ENCODE measurements at regions not wholly inside any gene's neighbourhood (a gene's known extent, or its start where the extent isn't known, plus 50 kb on each side); places are given as distances from the start of the nearest gene placed in this dataset.

GRCh38 chr17:79476074-79476652, 134.7 kb downstream of the RBFOX3 start (continued):
- TF ChIP-seq, protein P1, sequence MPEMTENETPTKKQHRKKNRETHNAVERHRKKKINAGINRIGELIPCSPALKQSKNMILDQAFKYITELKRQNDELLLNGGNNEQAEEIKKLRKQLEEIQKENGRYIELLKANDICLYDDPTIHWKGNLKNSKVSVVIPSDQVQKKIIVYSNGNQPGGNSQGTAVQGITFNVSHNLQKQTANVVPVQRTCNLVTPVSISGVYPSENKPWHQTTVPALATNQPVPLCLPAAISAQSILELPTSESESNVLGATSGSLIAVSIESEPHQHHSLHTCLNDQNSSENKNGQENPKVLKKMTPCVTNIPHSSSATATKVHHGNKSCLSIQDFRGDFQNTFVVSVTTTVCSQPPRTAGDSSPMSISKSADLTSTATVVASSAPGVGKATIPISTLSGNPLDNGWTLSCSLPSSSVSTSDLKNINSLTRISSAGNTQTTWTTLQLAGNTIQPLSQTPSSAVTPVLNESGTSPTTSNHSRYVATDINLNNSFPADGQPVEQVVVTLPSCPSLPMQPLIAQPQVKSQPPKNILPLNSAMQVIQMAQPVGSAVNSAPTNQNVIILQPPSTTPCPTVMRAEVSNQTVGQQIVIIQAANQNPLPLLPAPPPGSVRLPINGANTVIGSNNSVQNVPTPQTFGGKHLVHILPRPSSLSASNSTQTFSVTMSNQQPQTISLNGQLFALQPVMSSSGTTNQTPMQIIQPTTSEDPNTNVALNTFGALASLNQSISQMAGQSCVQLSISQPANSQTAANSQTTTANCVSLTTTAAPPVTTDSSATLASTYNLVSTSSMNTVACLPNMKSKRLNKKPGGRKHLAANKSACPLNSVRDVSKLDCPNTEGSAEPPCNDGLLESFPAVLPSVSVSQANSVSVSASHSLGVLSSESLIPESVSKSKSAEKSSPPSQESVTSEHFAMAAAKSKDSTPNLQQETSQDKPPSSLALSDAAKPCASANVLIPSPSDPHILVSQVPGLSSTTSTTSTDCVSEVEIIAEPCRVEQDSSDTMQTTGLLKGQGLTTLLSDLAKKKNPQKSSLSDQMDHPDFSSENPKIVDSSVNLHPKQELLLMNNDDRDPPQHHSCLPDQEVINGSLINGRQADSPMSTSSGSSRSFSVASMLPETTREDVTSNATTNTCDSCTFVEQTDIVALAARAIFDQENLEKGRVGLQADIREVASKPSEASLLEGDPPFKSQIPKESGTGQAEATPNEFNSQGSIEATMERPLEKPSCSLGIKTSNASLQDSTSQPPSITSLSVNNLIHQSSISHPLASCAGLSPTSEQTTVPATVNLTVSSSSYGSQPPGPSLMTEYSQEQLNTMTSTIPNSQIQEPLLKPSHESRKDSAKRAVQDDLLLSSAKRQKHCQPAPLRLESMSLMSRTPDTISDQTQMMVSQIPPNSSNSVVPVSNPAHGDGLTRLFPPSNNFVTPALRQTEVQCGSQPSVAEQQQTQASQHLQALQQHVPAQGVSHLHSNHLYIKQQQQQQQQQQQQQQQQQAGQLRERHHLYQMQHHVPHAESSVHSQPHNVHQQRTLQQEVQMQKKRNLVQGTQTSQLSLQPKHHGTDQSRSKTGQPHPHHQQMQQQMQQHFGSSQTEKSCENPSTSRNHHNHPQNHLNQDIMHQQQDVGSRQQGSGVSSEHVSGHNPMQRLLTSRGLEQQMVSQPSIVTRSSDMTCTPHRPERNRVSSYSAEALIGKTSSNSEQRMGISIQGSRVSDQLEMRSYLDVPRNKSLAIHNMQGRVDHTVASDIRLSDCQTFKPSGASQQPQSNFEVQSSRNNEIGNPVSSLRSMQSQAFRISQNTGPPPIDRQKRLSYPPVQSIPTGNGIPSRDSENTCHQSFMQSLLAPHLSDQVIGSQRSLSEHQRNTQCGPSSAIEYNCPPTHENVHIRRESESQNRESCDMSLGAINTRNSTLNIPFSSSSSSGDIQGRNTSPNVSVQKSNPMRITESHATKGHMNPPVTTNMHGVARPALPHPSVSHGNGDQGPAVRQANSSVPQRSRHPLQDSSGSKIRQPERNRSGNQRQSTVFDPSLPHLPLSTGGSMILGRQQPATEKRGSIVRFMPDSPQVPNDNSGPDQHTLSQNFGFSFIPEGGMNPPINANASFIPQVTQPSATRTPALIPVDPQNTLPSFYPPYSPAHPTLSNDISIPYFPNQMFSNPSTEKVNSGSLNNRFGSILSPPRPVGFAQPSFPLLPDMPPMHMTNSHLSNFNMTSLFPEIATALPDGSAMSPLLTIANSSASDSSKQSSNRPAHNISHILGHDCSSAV (CRISPR knock-in tag; IDR thresholded peaks at IDR 0.05; ENCODE audit: borderline replicate concordance): no peak

GRCh38 chr17:79473876-79474440, 136.9 kb downstream of the RBFOX3 start:
- ATAC-seq (no peak), FAIRE-seq (no peak), DNase-seq (ENCODE audit: low spot score) (no peak)
- Histone ChIP-seq H3K79me2 (ENCODE audit: insufficient read depth, low read length) (no peaks in the 10 kb centered on the region), H3K27ac (ENCODE audit: extremely low read length, insufficient read depth, low read length) (no peak overlapping the region), H2AFZ (ENCODE audit: low read length) (no peak overlapping the region), H3K27me3 (ENCODE audit: control insufficient read depth in 1 of 2, insufficient read depth in 2 of 2, low read length in 2 of 2) (peaks cover 16 to 75% of the 10 kb centered on the region in 2 experiments), H3K4me2 (ENCODE audit: low read depth, low read length) (no peak overlapping the region), H3K9ac (ENCODE audit: insufficient read depth, low read depth, low read length) (no peak overlapping the region), H3K9me3 (ENCODE audit: low read length) (no peaks in the 10 kb centered on the region), H3K36me3 (replicated peaks in 1 of 2; ENCODE audit: control insufficient read depth in 1 of 2, insufficient read depth in 2 of 2, low read length in 2 of 2) (no peaks in the 10 kb centered on the region), H3K4me1 (ENCODE audit: insufficient read depth, low read length) (no peaks in the 10 kb centered on the region), H4K20me1 (ENCODE audit: insufficient read depth, low read length) (no peaks in the 10 kb centered on the region), H3K4me3 (replicated peaks in 1 of 3; ENCODE audit: insufficient read depth in 1 of 3, low read depth in 2 of 3, low read length in 3 of 3) (no peak overlapping the region)
- intact Hi-C loops (cut with micrococcal nuclease; ENCODE audit: unreplicated experiment): no loop called here
- in situ Hi-C loops (cut with HindIII; ENCODE audit: extremely low pct_ligation_motif_present, low pct_unique_long_range_greater_than_20kb): no loop called here
- POLR2A ChIA-PET: no interaction called here
- CTCF ChIA-PET (ENCODE audit: low intra/inter-chr PET ratio, low total read pairs): no interaction called here
- WGBS (ENCODE audit: low lambda C conversion rate): 1% methylated on average over 12 of the region's 12 CpGs
- no TSS peak for BruUV-seq (replicated peaks)
- TF ChIP-seq TMF1 (CRISPR knock-in tag; IDR thresholded peaks at IDR 0.05; ENCODE audit: low read depth) (no peak), YEATS2 (CRISPR knock-in tag; IDR thresholded peaks at IDR 0.05; ENCODE audit: borderline replicate concordance) (no peak), MLXIP (CRISPR knock-in tag; IDR thresholded peaks at IDR 0.05; ENCODE audit: borderline replicate concordance) (no peak), SNAPC4 (CRISPR knock-in tag; IDR thresholded peaks at IDR 0.05) (no peak)

Data from HepG2 (cell line).